GM23338 (cell line): ENCODE measurements at regions not wholly inside any gene's neighbourhood (a gene's known extent, or its start where the extent isn't known, plus 50 kb on each side); places are given as distances from the start of the nearest gene placed in this dataset.

ENCODE experiments used
- ATAC-seq: fragments of 200-7000 bp; cut with Tn5 transposase; 3 replicates; pipeline ENCODE4 v1.9.1; 2020
- DNase-seq: peaks from one replicate; pipeline ENCODE4 v3.0.0-alpha.2; 2015; ENCODE audit warnings: low spot score
- H2AFZ ChIP-seq: fragments of 200-600 bp; sonication (generic); 2 replicates; pipeline ENCODE4 v1.8.0; 2016; ENCODE audit warnings: antibody characterized with exemption, mild to moderate bottlenecking, moderate library complexity
- H3F3A ChIP-seq: fragments of 200-600 bp; sonication (generic); replicated peaks from 2 replicates; pipeline ENCODE4 v1.8.0; 2017; ENCODE audit warnings: antibody characterized with exemption, mixed run types, low read depth
- H3K27ac ChIP-seq: fragments of 200-600 bp; sonication (generic); 2 replicates; pipeline ENCODE4 v1.6.1; 2016; ENCODE audit warnings: low read depth
- H3K27me3 ChIP-seq: fragments of 200-600 bp; sonication (generic); 2 replicates; pipeline ENCODE4 v1.8.0; 2016; ENCODE audit warnings: mild to moderate bottlenecking, mixed run types, moderate library complexity; ENCODE audit not compliant: insufficient read depth
- H3K36me3 ChIP-seq: fragments of 200-600 bp; sonication (generic); 2 replicates; pipeline ENCODE4 v1.8.0; 2016; ENCODE audit warnings: mild to moderate bottlenecking; ENCODE audit not compliant: insufficient read depth
- H3K4me1 ChIP-seq: fragments of 200-600 bp; sonication (generic); 2 replicates; pipeline ENCODE4 v1.8.0; 2016; ENCODE audit warnings: mild to moderate bottlenecking, moderate library complexity; ENCODE audit not compliant: insufficient read depth
- H3K4me2 ChIP-seq: fragments of 200-600 bp; sonication (generic); 2 replicates; pipeline ENCODE4 v1.7.1; 2017; ENCODE audit warnings: mixed run types
- H3K4me3 ChIP-seq: fragments of 200-600 bp; sonication (generic); 2 replicates; pipeline ENCODE4 v1.6.1; 2016; ENCODE audit warnings: mixed run types
- H3K79me2 ChIP-seq: fragments of 200-600 bp; sonication (generic); replicated peaks from 2 replicates; pipeline ENCODE4 v1.8.0; 2017; ENCODE audit warnings: mild to moderate bottlenecking; ENCODE audit not compliant: insufficient read depth
- H3K9me2 ChIP-seq: fragments of 200-600 bp; sonication (generic); 2 replicates; pipeline ENCODE4 v1.8.0; 2017; ENCODE audit not compliant: insufficient read depth
- H4K20me1 ChIP-seq: fragments of 200-600 bp; sonication (generic); replicated peaks from 2 replicates; pipeline ENCODE4 v1.8.0; 2017; ENCODE audit warnings: mild to moderate bottlenecking; ENCODE audit not compliant: insufficient read depth
- H3K27ac Mint-ChIP-seq: 2 replicates; pipeline ENCODE4 v1.8.0; 2020; ENCODE audit warnings: inconsistent platforms, mild to moderate bottlenecking, moderate library complexity, mixed read lengths
- H3K27me3 Mint-ChIP-seq: 3 replicates; pipeline ENCODE4 v1.8.0; 2022; ENCODE audit warnings: low read depth, mild to moderate bottlenecking, moderate library complexity, mixed read lengths, inconsistent platforms; ENCODE audit not compliant: insufficient read depth, poor library complexity
- H3K36me3 Mint-ChIP-seq: 3 replicates; pipeline ENCODE4 v1.8.0; 2021; ENCODE audit warnings: low read depth, mild to moderate bottlenecking, inconsistent platforms, moderate library complexity, mixed read lengths
- H3K4me1 Mint-ChIP-seq: 3 replicates; pipeline ENCODE4 v1.8.0; 2020; ENCODE audit warnings: mild to moderate bottlenecking, inconsistent platforms, mixed read lengths
- H3K4me3 Mint-ChIP-seq: 3 replicates; pipeline ENCODE4 v1.8.0; 2021; ENCODE audit warnings: moderate library complexity, mild to moderate bottlenecking, inconsistent platforms, mixed read lengths
- H3K9me3 Mint-ChIP-seq: 3 replicates; pipeline ENCODE4 v1.8.0; 2020; ENCODE audit warnings: moderate library complexity, mild to moderate bottlenecking, inconsistent platforms, mixed read lengths
- CREB1 ChIP-seq: fragments of 250-450 bp; sonication (Bioruptor Pico); IDR thresholded peaks from 2 replicates; pipeline ENCODE4 v1.5.0; 2020; ENCODE audit warnings: low read depth, mild to moderate bottlenecking, moderate library complexity
- ETS1 ChIP-seq: IDR thresholded peaks from 2 replicates; pipeline ENCODE4 v1.6.1; 2016; ENCODE audit warnings: antibody characterized with exemption
- EZH2 ChIP-seq: fragments of 200-600 bp; sonication (generic); IDR thresholded peaks from one replicate; pipeline ENCODE4 v1.8.0; 2017; ENCODE audit warnings: antibody characterized with exemption, mild to moderate bottlenecking, low read depth; ENCODE audit not compliant: unreplicated experiment
- EZH2phosphoT487 ChIP-seq: fragments of 200-600 bp; sonication (generic); IDR thresholded peaks from one replicate; pipeline ENCODE4 v1.8.1; 2018; ENCODE audit warnings: antibody characterized with exemption; ENCODE audit not compliant: unreplicated experiment
- JUNB ChIP-seq: IDR thresholded peaks from one replicate; pipeline ENCODE4 v1.6.1; 2016; ENCODE audit warnings: antibody characterized with exemption; ENCODE audit not compliant: unreplicated experiment
- NANOG ChIP-seq: IDR thresholded peaks from 2 replicates; pipeline ENCODE4 v1.6.1; 2016; ENCODE audit warnings: antibody characterized with exemption, borderline replicate concordance
- POLR2AphosphoS5 ChIP-seq: IDR thresholded peaks from 2 replicates; pipeline ENCODE4 v1.6.1; 2016; ENCODE audit warnings: antibody characterized with exemption, low read depth
- STAT1 ChIP-seq: IDR thresholded peaks from one replicate; pipeline ENCODE4 v1.6.1; 2016; ENCODE audit warnings: antibody characterized with exemption; ENCODE audit not compliant: unreplicated experiment
- ZNF114 ChIP-seq: fragments of 250-450 bp; sonication (Bioruptor Pico); IDR thresholded peaks from 2 replicates; pipeline ENCODE4 v1.5.0; 2020; ENCODE audit warnings: mild to moderate bottlenecking, moderate library complexity
- ZNF462 ChIP-seq: fragments of 250-450 bp; sonication (Bioruptor Pico); IDR thresholded peaks from 2 replicates; pipeline ENCODE4 v1.5.0; 2020; ENCODE audit warnings: mild to moderate bottlenecking, moderate library complexity
- TF ChIP-seq, protein P1 (sequence below), 2 experiments: fragments of 200-600 bp in 1 of 2; sonication (generic) in 1 of 2; conservative IDR thresholded peaks; 2 replicates each; pipeline versions ENCODE4 v1.5.1 to v1.6.1; 2016 to 2017; ENCODE audit warnings: antibody characterized with exemption in 2 of 2, low read depth in 2 of 2, mild to moderate bottlenecking in 2 of 2, moderate library complexity in 1 of 2
- TF ChIP-seq, protein P2 (sequence below): IDR thresholded peaks from one replicate; pipeline ENCODE4 v1.6.1; 2018; ENCODE audit warnings: antibody characterized with exemption; ENCODE audit not compliant: unreplicated experiment

- TF ChIP-seq, protein P1, sequence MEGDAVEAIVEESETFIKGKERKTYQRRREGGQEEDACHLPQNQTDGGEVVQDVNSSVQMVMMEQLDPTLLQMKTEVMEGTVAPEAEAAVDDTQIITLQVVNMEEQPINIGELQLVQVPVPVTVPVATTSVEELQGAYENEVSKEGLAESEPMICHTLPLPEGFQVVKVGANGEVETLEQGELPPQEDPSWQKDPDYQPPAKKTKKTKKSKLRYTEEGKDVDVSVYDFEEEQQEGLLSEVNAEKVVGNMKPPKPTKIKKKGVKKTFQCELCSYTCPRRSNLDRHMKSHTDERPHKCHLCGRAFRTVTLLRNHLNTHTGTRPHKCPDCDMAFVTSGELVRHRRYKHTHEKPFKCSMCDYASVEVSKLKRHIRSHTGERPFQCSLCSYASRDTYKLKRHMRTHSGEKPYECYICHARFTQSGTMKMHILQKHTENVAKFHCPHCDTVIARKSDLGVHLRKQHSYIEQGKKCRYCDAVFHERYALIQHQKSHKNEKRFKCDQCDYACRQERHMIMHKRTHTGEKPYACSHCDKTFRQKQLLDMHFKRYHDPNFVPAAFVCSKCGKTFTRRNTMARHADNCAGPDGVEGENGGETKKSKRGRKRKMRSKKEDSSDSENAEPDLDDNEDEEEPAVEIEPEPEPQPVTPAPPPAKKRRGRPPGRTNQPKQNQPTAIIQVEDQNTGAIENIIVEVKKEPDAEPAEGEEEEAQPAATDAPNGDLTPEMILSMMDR (conservative IDR thresholded peaks at IDR 0.05; ENCODE audit: low read depth in 2 of 2), result no peak
- no peak for TF ChIP-seq CREB1
- TF ChIP-seq EZH2phosphoT487, result no peak
- no peak for TF ChIP-seq NANOG
- no peak for TF ChIP-seq JUNB
- no peak for TF ChIP-seq STAT1
- TF ChIP-seq ETS1, result no peak
Observed at GRCh38 chrX:87388381-87388780, 129.2 kb upstream of the KLHL4 start (continued).

GRCh38 chrX:87391742-87392141 lies 125.9 kb upstream of the KLHL4 start:
- Mint-ChIP-seq H3K27ac (no peak overlapping the region), H3K36me3 (no peaks in the 10 kb centered on the region), H3K27me3 (no peaks in the 10 kb centered on the region), H3K4me1 (peaks cover 5% of the 10 kb centered on the region; the same call in 2 of the 3 replicates), H3K9me3 (no peaks in the 10 kb centered on the region), H3K4me3 (no peak overlapping the region)
- Histone ChIP-seq H3K27ac (no peak overlapping the region), H3K4me1 (no peaks in the 10 kb centered on the region), H3K27me3 (no peaks in the 10 kb centered on the region), H2AFZ (no peak overlapping the region), H3K36me3 (no peaks in the 10 kb centered on the region), H4K20me1 (no peaks in the 10 kb centered on the region), H3K4me3 (no peak overlapping the region), H3K9me2 (no peaks in the 10 kb centered on the region), H3F3A (no peaks in the 10 kb centered on the region), H3K4me2 (no peak overlapping the region), H3K79me2 (no peaks in the 10 kb centered on the region)
- DNase-seq (no peak), ATAC-seq (no peak)
- TF ChIP-seq CREB1 (no peak), STAT1 (no peak), ZNF114 (CRISPR knock-in tag) (no peak), ZNF462 (no peak), ETS1 (no peak), EZH2 (no peak), POLR2AphosphoS5 (no peak), JUNB (no peak)
- TF ChIP-seq, protein P2, sequence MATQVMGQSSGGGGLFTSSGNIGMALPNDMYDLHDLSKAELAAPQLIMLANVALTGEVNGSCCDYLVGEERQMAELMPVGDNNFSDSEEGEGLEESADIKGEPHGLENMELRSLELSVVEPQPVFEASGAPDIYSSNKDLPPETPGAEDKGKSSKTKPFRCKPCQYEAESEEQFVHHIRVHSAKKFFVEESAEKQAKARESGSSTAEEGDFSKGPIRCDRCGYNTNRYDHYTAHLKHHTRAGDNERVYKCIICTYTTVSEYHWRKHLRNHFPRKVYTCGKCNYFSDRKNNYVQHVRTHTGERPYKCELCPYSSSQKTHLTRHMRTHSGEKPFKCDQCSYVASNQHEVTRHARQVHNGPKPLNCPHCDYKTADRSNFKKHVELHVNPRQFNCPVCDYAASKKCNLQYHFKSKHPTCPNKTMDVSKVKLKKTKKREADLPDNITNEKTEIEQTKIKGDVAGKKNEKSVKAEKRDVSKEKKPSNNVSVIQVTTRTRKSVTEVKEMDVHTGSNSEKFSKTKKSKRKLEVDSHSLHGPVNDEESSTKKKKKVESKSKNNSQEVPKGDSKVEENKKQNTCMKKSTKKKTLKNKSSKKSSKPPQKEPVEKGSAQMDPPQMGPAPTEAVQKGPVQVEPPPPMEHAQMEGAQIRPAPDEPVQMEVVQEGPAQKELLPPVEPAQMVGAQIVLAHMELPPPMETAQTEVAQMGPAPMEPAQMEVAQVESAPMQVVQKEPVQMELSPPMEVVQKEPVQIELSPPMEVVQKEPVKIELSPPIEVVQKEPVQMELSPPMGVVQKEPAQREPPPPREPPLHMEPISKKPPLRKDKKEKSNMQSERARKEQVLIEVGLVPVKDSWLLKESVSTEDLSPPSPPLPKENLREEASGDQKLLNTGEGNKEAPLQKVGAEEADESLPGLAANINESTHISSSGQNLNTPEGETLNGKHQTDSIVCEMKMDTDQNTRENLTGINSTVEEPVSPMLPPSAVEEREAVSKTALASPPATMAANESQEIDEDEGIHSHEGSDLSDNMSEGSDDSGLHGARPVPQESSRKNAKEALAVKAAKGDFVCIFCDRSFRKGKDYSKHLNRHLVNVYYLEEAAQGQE, result no peak
